ENCODE measurements at regions not wholly inside any gene's neighbourhood (a gene's known extent, or its start where the extent isn't known, plus 50 kb on each side); places are given as distances from the start of the nearest gene placed in this dataset.
"Not testable (repeated sequence)": the region's sequence is repeated elsewhere in the genome, so short reads cannot be mapped to it uniquely, and the experiment has no call there.

- no peak for DNase-seq (ENCODE audit: low spot score)
These were observed 912.1 kb upstream of the FAT3 start for GRCh38 chr11:91312541-91312940.

DNA sequence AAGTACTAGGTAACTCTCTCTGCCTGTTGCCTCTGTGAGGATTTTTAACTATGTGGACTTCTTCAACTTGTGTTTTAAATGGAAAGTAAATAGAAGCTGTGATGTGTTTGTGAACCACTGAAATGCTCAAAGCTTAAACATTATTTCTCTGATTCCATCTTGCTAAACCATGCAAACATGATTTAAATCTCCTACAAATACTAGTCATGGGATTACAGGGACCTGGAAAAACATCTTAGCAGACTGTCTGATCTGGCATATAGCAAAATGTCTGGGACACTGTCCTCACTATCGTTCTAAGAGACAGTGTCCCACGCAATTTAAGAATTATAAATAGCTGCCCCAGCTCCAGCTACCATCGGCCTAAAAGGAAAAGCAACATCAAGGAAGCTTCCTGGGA is 914.5 kb upstream of the FAT3 start:
- no peak for DNase-seq (ENCODE audit: low spot score)

DNA sequence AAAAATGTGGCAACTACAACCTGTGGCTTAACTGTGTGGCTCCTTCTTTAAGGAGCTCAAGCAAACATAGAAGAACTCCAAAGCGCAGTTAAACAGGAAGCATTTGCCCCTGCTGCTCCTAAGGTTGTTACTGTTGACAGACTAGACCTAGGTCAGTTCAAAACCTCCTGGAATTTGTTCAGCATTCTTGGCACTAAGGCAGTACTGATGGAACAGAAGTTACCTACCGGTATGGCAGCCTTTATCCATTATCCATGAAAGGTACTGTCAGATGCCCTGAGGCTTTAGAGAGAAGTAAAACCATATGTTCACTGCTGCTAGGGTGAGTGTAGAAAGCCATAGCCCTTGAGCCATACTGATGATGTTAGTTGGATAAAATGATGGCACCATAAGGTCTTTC is 916.5 kb upstream of the FAT3 start:
- DNase-seq (ENCODE audit: low spot score), result no peak

DNA sequence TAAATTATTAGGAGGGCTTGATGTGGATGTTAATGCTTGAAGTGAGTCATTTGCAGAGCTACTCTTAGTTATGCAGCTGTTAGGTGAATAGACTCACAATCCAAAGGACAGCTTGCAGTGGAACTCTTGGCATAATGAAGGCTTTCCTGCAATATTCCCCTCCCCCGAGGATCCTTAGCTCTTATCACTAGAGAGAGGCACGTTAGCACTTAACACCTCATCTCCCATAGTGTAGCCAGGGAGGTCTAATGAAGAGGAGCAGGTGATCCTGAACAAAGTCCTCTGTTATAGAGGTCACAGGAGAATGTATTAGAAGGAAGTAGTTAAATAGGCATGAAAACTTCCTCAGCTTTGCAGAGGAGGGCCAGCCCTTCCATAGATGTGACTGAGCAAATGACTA is 919.2 kb upstream of the FAT3 start:
- no peak for DNase-seq (ENCODE audit: low spot score)

DNA sequence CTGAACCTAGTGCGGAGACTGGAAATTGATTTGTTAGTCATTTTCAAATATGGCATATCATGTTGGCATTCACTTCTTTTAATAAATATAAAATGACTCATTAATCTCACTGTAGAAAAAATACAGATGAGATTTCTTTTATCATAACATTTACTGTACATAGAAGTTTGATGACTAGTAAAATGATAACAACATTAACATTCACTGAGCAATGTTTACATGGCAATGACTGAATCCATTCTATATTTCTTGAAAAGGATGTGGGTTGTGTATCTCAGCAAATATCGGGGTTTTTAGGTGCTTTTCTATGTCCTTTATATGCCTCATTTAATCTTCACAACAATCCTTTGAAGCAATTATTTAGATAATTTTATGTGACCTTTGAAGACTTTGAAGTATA is 920.9 kb upstream of the FAT3 start:
- DNase-seq (ENCODE audit: low spot score), result no peak

- no peak for DNase-seq (ENCODE audit: low spot score)
These were observed 924.6 kb upstream of the FAT3 start for GRCh38 chr11:91299980-91300379.

DNA sequence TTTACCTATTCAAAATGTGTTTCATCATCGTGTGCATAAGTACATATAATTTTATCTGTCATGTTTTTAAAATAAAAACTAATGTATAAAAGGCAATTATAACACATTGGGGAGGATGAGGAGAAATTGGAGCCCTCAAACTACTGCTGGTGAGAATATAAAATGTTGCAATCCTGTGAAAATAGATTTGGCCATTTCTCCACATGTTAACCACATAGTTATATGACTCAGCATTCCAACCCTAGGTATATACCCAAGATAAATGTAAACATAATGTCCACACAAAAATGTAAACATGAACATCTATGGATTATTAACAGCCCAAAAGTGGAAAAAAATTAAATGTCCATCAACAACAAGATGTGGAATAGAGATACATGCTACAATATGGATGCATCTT is 928.0 kb upstream of the FAT3 start:
- no peak for DNase-seq (ENCODE audit: low spot score)

DNA sequence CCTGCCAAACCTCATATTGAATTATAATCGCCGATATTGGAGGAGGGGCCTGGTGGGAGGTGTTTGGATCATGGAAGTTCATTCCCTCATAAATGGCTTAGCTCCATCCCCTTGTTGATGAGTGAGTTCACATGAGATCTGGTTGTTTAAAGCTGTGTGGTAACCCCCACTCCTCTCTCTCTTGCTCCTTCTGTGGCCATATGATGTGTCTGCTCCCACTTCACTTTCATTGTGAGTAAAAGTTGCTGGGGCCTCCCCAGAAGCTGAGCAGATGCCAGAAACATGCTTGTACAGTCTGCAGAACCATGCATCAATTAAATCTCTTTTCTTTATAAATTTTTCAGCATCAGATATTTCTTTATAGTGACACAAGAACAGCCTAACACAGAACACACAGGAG is 929.0 kb upstream of the FAT3 start:
- no peak for DNase-seq (ENCODE audit: low spot score)

DNA sequence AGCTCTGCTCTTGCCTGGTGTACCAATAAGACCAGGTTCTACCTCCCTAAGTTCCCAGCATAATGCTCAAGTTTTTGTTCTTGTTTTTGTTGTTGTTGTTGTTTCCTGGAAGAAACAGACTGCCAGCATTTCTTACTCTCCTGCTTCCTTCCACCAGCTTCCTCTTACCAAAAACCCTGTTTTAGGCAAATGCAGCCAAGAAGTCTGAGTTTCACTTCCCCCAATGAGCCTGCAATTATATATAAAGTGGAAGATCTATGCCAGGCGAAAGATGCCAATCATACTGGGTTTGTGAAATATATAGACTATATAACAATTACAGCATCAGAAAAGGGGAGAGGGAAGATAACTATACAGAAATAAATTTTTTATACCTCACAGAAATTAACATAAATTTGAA is 931.5 kb upstream of the FAT3 start:
- DNase-seq (ENCODE audit: low spot score), result no peak

DNA sequence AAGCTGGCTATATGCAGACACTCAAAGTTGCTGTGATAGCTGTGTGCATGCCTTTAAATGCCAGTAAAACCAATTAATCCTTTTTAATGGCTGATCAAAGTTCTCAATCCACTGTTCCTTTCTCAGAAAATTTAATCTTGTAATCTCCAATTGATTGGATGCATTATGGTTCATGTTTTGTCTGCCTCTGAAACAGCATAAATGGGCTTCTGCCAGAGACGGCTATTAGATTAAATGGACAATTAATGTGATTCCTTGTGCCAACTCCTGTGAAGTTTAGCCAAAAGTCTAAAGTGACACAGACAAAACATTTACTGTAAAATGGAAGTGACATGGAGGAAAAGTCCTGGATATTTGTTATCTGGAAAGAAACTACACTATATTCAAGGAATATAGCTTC is 952.5 kb upstream of the FAT3 start:
- no peak for DNase-seq (ENCODE audit: low spot score)

DNA sequence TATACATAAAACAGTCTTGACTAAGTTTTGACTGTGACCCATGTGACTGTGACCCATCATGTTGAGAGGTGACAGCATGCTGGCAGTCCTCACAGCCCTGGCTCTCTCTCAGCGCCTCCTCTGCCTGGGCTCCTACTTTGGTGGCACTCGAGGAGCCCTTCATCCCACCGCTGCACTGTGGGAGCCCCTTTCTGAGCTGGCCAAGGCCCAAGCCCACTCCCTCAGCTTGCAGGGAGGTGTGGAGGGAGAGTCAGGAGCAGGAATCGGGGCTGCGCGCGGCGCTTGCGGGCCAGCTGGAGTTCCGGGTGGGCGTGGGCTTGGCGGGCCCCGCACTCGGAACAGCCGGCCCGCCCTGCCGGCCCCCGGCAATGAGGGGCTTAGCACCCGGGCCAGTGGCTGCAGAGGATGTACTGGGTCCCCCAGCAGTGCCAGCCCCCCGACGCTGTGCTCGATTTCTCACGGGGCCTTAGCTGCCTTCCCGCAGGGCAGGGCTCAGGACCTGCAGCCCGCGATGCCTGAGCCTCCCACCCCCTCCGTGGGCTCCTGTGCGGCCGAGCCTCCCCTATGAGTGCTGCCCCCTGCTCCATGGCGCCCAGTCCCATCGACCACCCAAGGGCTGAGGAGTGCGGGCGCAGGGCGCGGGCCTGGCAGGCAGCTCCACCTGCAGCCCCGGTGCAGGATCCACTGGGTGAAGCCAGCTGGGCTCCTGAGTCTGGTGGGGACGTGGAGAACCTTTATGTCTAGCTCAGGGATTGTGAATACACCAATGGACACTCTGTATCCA is 955.9 kb upstream of the FAT3 start:
- DNase-seq (ENCODE audit: low spot score), result not testable (repeated sequence)

GRCh38 chr11:91265946-91266345 is 958.7 kb upstream of the FAT3 start:
- DNase-seq (ENCODE audit: low spot score), result no peak

DNA sequence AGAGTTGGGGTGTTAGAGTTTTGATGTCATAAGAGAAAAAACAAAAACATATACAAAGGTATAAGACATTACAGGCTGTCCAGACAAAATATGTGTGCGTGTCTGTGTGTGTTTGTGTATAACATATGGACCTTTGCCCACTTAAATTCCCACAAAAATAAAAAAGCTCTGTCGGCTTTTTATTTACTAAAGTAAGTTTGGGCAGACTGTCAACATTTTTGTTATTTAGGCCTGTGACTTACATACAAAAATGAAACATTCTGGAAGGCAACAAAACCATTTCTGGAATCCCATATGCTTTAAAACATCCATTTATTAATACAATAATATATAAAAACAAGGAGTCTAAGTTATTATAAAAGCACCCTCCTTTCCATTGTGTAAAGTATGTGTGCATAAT is 960.1 kb upstream of the FAT3 start:
- no peak for DNase-seq (ENCODE audit: low spot score)

DNA sequence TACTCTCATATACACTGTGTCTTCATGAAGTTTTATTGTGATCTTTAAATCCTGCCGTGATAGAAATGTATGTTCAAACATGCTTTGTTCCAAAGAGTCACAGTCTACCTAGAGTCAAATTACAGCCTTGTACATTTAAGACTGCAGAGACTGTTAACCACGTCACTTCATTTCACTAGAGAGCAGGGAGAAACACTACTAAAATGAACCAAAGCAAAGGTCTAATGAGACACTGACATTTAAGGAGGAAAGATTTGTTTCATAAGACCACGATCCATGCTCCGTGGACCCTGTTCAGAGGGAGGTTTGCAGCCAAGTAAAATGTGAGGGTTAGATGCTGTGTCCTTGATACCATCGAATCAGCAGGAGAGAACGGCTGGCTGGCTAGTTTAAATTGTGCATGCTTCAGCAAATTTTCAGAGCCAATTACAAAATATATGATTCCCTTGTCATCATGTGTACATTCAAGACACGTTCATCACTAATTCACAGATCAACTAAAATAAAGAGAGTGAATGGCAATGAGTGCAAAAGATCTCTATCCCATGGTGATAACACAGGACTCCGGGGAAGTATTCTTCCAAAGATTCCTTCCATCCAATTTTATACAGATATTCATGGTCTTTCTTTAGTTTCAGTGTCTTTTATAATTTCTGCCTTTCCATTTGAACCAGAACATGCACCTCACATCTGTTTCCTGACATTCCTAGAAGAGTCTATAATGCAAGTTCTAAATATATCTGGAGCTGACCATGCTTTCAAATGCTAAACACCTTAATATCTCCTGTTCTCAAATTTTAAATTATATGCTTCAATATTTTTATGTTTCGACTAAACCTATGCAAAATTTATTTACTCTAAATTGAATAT is 960.9 kb upstream of the FAT3 start:
- no peak for DNase-seq (ENCODE audit: low spot score)

DNA sequence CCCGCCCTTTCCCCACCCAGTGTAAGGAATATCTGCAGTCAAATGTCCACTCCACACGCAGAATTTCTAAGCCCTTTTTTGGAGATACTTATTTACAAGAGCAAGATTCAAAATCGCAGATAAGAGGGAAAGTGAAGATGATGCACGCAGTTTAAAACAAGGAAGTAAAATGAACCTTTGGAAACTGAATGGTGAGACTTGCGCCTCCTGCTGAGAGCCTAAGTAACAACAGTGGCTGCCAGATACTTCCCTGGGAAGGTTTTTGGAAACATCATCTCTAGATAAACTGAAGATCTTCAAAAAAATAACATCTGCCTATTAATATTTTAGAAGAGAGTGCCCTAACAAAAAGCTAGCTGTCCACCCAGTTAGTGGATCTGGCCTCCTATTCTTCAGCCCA is 963.1 kb upstream of the FAT3 start:
- no peak for DNase-seq (ENCODE audit: low spot score)

- DNase-seq (ENCODE audit: low spot score), result no peak
These were observed 965.7 kb upstream of the FAT3 start for GRCh38 chr11:91258876-91259275.

- no peak for DNase-seq (ENCODE audit: low spot score)
These were observed 967.0 kb upstream of the FAT3 start for GRCh38 chr11:91257667-91258066.

GRCh38 chr11:91248199-91248807 is 976.3 kb upstream of the FAT3 start:
- DNase-seq (ENCODE audit: low spot score), result no peak

DNA sequence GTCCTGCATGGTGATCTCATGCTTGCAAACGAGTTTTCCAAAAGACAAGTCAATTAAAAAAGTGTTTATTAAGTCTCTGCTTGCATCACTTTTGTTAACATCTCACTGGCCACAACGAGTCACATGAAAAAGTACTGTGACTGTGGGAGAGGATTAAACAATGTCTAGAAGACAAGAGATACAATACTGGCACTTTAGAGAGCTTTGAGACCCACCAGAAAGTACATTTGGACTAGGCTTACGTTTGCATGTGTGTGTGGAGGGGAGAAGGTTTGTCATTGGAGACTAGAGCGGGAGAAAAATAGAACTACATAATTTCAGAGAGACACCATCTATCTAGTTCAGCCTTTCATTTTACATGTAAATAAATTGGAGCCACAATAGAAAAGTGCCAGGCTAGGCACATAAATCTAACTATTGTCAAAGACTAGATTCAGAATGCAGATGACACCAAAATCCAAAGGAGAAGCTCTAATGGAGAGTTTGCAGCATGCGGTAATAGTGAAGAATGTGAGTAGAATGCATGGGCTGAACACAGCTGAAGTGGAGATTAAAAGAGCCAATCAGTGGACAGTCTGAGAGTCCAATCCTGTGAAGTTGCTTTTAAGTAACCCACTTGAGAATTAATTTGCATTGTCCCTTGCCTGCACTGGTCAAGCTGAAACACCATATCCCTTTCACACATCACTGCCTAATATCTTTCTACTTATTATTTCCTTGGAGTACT is 977.4 kb upstream of the FAT3 start:
- no peak for DNase-seq (ENCODE audit: low spot score)

DNA sequence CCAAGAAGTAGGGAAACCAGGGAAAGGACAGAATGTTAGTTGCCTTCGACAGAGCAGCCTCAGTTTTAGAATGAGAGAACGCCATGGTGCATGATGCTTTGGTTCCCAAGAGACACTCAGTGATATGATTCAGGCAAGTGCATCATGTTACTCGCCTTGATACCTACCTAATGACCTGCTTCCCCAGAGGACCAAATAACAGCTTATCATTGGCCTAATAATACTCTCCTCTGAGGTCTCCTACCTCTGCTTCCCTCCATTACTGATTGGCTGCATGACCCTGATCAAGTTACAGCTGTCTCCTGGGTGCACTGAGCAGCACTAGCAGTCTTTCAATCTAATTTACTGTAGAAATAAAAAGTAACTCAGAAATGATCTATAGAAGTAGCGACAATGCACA is 979.7 kb upstream of the FAT3 start:
- no peak for DNase-seq (ENCODE audit: low spot score)

GRCh38 chr11:91243630-91244029 is 981.0 kb upstream of the FAT3 start:
- no peak for DNase-seq (ENCODE audit: low spot score)

DNA sequence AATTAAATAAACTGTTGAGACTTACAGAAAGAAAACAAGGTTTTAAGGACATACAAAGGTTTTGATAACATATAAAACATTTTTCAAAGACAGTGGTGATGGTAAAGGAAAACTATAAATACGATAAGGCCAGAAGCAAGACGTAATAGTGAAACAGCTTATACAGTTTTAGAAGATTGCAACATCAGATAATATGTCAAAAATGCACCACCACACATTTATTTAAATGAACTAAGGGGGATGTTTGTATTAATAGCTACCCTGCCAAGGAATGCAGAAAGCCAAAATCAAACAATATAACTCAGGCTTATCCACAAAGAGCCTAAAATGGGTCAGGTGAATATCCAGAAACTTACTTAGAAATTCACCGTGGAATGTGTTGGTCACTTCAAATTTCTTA is 981.6 kb upstream of the FAT3 start:
- no peak for DNase-seq (ENCODE audit: low spot score)
